ENCODE measurements at regions not wholly inside any gene's neighbourhood (a gene's known extent, or its start where the extent isn't known, plus 50 kb on each side); places are given as distances from the start of the nearest gene placed in this dataset.

DNA sequence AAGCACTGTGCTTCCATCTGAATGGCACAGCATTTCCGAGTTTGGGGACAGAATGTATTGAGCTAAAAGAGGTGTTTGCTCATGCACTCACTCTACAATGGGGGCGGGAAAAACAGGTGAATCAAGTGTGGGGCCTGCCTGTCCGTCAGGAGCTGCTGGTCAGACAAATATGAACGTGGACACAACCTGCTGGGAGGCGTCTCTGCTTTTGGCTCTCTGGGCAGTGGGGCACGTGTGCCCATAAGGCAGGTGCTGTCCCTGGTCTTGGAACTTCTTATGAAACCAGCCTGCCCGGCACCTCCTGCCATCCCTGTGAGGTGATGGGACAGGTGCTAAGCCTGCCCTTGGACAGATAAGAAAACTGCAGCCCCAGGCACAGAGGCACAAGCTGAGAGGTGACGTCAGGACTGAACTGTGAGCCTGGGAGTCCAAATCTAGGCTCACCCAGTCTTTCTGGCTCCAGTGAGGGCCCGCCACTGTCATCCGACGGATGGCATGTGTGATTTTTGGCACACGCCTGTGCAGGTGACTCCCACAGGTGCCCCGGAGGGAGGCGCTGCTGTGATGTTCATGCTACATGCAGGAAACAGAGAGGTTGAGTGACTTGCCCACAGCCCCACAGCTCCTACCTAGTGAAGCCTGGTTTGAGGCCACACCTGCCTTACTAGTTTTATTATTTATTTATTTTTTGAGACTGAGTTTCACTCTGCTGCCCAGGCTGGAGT is 51.6 kb downstream of the SMIM38 start:
- TF ChIP-seq, protein P1, sequence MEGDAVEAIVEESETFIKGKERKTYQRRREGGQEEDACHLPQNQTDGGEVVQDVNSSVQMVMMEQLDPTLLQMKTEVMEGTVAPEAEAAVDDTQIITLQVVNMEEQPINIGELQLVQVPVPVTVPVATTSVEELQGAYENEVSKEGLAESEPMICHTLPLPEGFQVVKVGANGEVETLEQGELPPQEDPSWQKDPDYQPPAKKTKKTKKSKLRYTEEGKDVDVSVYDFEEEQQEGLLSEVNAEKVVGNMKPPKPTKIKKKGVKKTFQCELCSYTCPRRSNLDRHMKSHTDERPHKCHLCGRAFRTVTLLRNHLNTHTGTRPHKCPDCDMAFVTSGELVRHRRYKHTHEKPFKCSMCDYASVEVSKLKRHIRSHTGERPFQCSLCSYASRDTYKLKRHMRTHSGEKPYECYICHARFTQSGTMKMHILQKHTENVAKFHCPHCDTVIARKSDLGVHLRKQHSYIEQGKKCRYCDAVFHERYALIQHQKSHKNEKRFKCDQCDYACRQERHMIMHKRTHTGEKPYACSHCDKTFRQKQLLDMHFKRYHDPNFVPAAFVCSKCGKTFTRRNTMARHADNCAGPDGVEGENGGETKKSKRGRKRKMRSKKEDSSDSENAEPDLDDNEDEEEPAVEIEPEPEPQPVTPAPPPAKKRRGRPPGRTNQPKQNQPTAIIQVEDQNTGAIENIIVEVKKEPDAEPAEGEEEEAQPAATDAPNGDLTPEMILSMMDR (IDR thresholded peaks at IDR 0.05): no peak
- TF ChIP-seq POLR2A (IDR thresholded peaks at IDR 0.05): no peak
